ENCODE measurements at regions not wholly inside any gene's neighbourhood (a gene's known extent, or its start where the extent isn't known, plus 50 kb on each side); places are given as distances from the start of the nearest gene placed in this dataset.
A peak's percentile ranks its signal among the peaks of the same experiment; 100 is the strongest.
"Not testable (repeated sequence)": the region's sequence is repeated elsewhere in the genome, so short reads cannot be mapped to it uniquely, and the experiment has no call there.

GRCh38 chr1:214095896-214096295 lies 108.1 kb downstream of the PROX1 start:
- DNase-seq, result not testable (repeated sequence)

GRCh38 chr1:214101246-214101645 lies 113.5 kb downstream of the PROX1 start:
- DNase-seq, result no peak

GRCh38 chr1:214101828-214102227 lies 114.1 kb downstream of the PROX1 start:
- DNase-seq, result no peak

DNA sequence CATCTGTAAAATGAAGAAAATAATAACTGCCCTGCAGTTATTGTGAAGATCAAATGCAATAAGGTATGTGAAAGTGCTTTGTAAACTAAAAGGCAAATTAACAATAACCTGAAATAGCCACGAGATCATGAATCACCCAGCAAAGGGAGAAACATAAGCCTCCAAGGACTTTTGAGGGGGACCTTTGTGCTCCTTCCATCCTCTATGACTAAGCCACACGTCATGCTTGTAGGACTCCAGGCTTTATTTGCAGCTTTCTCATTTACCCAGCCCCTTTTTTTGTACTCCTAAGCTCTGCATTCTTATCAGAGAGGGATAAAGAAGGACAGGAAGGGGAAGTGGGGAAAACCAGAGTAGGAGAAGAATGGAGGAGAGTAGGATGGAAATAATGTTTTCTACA lies 115.1 kb downstream of the PROX1 start:
- no peak for DNase-seq

DNA sequence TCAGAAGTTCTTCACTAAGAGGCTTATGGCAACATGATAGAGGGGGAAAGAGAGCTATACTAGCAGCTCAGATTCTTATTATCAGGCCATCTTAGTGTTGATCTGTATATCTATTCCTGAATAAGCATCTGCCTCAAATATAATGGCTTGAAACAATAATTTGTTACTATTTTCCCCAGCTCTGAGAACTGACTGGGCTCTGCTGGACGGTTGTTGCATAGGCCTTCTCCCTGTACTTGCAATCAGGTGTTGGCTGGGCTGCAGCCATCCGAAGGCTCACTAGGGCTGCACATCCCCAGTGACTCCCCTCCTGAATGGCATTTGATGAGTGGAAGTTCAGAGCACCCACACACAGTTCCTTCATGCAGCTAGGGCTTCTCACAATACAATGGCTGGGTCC lies 116.0 kb downstream of the PROX1 start:
- no peak for DNase-seq

GRCh38 chr1:214106375-214106774 lies 118.6 kb downstream of the PROX1 start:
- no peak for DNase-seq

DNA sequence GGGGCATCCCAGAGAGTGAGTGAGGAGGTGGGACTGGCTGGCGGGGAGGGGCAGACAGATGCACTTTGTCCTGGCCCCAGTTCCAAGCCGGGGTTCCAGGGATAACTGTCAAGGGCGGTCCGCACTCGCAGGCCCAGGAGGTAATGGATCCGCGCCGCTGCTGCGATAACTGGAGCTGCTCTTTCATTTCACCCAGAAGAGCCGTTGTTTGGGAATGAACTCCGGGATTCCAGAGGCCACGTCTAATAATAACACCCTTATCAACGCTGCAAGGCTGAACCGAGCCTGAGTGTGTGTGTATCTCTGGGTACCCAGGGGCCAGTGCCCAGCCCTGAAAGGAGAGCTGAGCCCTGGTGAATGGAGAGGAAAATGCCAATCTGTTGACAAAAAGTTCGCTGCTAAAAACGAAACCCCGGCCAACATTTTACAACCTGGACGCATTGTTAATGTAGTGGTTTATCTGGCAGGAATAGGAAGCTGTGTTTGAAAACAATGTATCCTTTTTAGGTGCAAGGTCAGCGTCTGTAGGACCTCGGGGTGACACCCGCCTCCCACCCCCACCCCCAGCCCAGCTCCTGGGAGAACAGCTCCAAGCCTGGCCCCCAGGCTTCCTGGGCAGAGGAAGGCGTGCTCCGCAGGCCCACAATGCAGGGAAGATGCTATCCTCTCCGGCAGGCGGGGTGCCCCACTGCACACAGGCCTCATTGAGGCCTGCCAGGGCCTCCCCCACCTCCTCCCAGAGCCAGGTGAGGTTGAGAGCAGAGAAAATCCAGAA lies 119.7 kb downstream of the PROX1 start:
- DNase-seq, result no peak

DNA sequence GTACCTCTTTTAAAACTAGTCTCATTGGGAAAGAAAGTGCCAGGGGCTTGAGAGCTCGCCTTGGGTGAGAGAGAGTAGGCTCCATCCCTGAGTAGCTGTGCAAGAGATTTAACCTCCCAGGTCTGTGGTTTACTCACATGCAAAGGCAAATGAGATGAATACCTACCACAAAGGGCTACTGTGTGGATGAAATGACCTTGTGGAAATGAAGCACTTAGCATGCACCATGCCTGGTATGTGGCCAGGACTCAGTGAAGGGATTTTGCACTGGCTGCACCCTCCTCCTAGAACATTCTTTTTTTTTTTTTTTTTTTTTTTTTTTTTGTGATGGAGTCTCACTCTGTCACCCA lies 120.3 kb downstream of the PROX1 start:
- DNase-seq, result no peak

DNA sequence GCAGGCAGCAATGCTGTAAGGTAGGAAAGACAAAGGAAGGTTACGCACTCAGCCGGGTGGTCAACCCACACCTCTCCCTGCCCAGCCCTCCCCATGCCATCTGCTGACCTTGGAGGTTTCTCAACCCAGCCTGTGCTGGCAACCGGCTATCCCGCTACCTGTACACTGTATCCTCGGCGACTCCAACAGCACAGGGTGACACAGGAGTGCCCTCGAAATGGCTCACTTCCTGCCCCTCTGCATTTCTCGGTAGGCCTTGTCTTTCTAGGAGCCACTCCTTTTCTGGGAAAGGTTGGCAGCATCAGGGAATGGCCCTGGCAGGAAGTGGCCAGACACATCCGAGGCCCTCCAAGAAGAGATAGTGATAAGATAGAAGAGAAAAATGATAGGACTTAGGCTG lies 124.0 kb downstream of the PROX1 start:
- DNase-seq, result no peak

DNA sequence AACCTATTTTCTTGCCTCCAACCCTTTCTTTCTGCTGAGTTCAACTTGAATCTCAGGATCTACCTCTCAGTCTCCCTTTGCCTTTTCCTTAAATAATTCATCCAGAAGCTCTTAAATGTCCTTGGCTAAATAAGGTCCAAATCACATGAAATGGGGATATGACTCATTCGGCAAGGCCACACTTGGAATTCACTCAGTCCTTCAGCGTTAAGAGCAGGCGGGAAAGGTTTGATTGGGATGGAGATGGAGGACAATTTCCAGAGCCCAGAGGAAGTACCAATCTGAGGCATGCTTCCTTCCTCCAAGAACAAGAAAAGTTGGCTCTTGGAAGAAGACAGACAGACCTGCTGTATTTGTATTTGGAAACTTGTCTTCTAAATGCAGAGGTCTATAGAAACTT lies 128.5 kb downstream of the PROX1 start:
- DNase-seq, result no peak

GRCh38 chr1:214117780-214118179 lies 130.0 kb downstream of the PROX1 start:
- DNase-seq, result no peak

DNA sequence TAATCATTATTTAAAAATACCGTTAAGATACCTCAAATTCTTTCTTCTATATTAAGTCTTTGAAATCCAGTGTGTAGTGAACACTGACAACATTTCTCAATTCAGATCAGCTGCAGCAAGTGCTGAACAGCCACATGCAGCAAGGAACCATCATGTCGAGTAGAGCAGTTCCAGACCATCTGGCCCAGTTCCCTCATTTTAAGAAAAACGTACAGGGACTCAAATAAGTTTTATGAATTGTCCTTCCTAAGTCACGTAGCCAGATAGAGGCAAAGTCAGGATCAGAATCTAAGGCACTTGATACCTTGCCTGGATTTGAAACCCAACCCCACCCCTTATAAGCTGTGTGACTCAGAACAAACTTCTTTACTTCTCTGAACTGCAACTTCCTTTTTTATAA lies 132.4 kb downstream of the PROX1 start:
- no peak for DNase-seq

DNA sequence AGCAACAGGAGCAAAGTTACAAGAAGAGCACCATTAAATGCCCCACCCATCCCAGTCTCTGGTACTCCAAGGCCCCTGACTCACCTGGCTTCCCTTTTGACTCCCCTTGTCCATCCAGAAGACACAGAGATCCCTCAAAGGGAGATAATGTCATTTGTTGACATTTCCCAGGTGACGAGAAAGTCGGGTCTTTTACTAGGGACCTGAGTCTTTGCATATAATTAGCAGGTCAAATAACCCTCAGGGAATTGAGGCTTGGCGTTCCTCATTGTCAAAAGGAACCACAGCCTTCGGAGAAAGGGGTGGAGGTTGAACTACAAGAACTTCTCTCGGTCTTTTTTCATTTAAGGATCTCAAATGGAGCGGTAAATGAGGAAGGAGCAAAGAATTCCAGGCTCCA lies 133.2 kb downstream of the PROX1 start:
- DNase-seq, result no peak

DNA sequence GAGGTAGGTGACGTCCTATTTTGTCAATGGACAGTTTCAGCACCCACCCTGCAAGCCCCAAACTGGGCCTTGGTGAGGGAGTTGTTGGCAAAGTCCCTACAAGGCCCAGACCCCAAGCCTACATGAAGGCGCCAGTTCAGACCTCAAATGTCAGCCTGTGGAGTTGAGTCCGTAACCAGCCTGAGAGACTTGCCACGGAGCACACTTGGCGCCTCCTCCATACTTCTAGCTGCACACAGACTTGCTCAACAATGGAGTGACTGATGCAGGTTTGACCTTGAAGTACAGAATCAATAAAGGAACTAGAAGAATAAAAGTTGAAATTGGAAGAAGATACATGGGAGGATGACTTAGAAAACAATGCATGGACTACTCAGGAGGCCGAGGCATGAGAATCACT lies 134.3 kb downstream of the PROX1 start:
- DNase-seq, result no peak

GRCh38 chr1:214123061-214123784 lies 135.4 kb downstream of the PROX1 start:
- peak in 11 of 14 donors; percentile 1 to 54 (median 23) for DNase-seq

DNA sequence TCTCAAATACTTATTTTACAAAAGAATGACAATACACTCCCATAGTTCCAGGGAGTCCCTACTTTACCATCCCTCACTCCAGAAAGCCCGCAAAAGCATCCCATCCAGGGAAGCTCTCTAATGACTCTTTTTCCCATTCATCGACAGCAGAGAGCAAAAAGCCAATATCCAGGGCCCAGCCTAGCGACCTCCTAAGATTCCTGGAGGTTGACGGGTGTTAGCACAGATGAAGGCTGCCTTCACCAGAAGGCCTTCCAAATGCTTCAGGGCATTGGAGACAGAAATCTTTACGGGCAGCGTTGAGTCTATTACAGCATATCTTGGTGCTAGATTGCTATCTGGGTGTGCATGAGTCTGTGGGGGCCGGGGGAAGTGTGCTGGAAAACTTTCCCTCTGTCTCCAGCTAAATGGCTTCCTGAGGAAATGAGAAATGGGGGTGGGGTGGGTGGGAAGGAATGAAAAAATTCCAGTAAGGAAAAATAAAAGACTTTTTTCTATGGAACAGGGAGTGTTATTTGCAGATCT lies 136.6 kb downstream of the PROX1 start:
- DNase-seq, result no peak

DNA sequence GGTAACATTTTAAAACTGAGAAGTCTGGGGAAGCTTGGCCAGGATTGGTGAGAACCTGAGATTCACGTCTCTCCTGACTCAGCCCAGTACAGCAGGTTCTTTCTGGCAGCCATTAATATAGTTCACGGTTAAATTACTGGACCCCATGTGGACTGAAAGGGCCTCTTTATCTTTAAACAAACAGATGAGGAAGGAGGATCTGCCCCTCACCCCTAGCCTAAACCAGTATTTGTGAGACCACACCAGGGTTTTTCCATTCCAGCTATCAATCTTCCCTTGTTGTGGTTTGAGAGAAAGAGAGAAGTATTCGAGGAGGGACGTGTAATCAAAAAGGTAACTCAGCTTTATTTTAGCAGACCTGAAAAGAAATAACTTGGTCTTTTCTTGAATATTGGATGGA lies 137.1 kb downstream of the PROX1 start:
- DNase-seq, result no peak

DNA sequence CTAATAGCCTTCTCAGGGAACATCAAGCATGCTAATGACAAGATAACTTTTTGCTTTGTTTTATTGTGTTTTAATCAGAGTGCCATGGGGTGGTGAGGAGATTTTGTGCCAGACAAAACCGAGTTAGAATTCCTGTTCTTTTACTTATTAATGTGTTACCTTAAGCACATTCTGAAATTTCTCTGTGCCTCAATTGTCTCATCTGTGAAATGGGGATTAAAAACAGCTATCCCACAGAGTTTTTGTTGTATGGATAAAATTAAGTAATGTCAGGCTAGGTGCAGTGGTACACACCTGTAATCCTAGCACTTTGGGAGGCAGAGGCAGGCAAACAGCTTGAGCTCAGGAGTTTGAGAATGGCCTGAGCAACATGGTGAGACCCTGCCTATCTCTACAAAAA lies 138.0 kb downstream of the PROX1 start:
- no peak for DNase-seq

DNA sequence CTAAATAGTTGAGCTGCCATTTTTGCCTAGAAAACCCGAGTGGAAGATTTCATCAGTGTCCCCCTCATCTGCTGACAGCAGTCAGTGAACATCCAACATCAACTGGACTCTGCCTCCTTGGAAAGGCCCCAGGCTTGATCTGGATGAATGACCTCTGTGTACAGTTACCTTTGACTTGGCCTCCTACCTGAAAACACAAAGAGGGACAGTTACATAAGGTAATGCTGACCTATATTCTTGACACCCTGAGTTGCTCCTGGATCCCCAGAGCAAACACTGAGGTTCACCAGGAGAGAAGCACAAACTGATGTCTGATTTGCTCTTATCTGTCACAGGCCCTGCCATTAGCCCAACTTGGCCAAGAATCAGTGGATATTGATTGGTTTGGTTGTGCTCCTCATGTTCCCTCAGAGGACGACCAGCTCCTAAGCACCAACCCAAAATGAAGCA lies 138.9 kb downstream of the PROX1 start:
- no peak for DNase-seq

GRCh38 chr1:214127705-214128104 lies 139.9 kb downstream of the PROX1 start:
- DNase-seq, result no peak

- DNase-seq, result no peak
Observed at GRCh38 chr1:214135886-214136285, 145.1 kb upstream of the SMYD2 start.

DNA sequence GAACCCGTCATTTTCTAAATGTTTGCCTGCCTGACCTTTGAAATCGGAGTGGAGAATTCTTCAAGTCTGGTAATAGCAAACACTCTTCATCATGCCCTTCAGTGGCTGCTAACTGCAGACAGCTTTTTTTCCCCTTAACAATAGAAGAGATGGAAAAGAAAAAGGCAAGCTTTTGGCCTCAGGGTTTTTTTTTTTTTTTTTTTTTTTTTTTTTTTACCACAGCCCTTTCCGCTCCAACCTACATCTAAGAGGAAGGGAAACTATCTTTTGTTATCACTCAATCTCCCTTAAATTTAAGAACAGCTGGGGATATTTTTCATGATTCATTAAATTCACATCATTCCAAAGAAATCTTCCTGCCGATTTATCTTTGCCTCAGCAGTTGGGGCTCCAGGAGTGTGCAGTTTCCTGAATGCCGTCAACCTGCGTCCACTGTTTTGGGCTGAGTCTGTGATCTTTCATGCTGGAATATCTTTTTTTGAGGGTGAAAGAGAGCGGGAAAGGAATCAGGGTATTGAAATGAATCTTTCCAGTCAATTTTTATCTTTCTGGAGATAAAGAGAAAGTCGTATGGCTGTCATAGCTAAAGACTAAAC lies 144.5 kb upstream of the SMYD2 start:
- no peak for DNase-seq

DNA sequence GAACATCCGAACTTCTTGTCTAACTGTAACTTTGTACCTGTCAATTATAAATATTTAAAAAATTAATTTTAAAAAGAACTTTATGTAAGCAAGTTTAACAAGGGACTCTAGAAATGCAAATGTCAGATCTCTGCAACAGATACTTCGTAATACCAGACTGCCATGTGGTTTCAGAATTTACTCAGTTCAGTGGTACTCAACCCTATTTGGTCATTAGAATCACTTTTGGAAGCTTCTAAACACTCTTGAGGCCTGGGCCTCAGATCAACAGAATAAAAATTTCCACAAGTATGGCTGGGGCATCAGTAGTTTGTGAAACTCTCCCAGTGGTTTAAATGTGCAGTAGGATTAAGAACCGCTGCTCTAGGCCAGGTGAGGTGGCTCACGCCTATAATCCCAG lies 139.5 kb upstream of the SMYD2 start:
- no peak for DNase-seq
